Gastroesophageal sphincter (tissue), 4 donors: ENCODE measurements at regions not wholly inside any gene's neighbourhood (a gene's known extent, or its start where the extent isn't known, plus 50 kb on each side); places are given as distances from the start of the nearest gene placed in this dataset.

Experiments
- ATAC-seq: fragments of 150-250 bp; one replicate; pipeline ENCODE4 v1.9.1; 2016; ENCODE audit warnings: mild to moderate bottlenecking, moderate library complexity
- H3K27ac ChIP-seq, 4 donors: fragments of 200-600 bp; sonication (generic) in 3 of 4; 1 replicate in 3 of 4; 2 replicates in 1 of 4; pipeline ENCODE4 v1.5.1; 2016 to 2019
- H3K27me3 ChIP-seq: fragments of 200-600 bp; sonication (generic); one replicate; pipeline ENCODE4 v1.5.1; 2019
- H3K36me3 ChIP-seq, 2 donors: fragments of 200-600 bp; sonication (generic); one replicate each; pipeline ENCODE4 v1.5.1; 2019; ENCODE audit warnings: control low read depth in 1 of 2
- H3K4me1 ChIP-seq, 3 donors: fragments of 200-600 bp; sonication (generic); 1 replicate in 2 of 3; 2 replicates in 1 of 3; pipeline ENCODE4 v1.5.1; 2016 to 2019; ENCODE audit warnings: control low read depth in 2 of 3
- H3K4me3 ChIP-seq, 2 donors: fragments of 200-600 bp; sonication (generic); one replicate each; pipeline ENCODE4 v1.5.1; 2019; ENCODE audit warnings: mild to moderate bottlenecking in 1 of 2, moderate library complexity in 1 of 2
- H3K9me3 ChIP-seq, 3 donors: fragments of 200-600 bp; sonication (generic); one replicate each; pipeline ENCODE4 v1.5.1; 2017 to 2019; ENCODE audit warnings: control low read depth in 2 of 3
- CTCF ChIP-seq, 4 experiments: fragments of 200-600 bp in 2 of 4; fragments of 450-650 bp in 2 of 4; sonication (generic) in 1 of 4; IDR thresholded peaks; one replicate each; pipeline ENCODE4 v1.5.1; 2017 to 2019; ENCODE audit warnings: antibody characterized with exemption in 4 of 4, mild to moderate bottlenecking in 2 of 4, moderate library complexity in 2 of 4
- EP300 ChIP-seq: sonication (generic); formaldehyde crosslinking; IDR thresholded peaks from one replicate; pipeline ENCODE4 v1.6.1; 2017; ENCODE audit warnings: antibody characterized with exemption, mild to moderate bottlenecking
- POLR2A ChIP-seq, 2 donors: fragments of 450-650 bp; IDR thresholded peaks; one replicate each; pipeline ENCODE4 v1.6.1; 2017; ENCODE audit warnings: antibody characterized with exemption in 2 of 2, mild to moderate bottlenecking in 2 of 2, moderate library complexity in 1 of 2
- POLR2AphosphoS5 ChIP-seq: sonication (generic); formaldehyde crosslinking; IDR thresholded peaks from one replicate; pipeline ENCODE4 v1.6.1; 2017; ENCODE audit warnings: antibody characterized with exemption
- WGBS, 2 donors: methylation state at CpG; one replicate each; pipeline ENCODE4 v1.1.5; 2018; ENCODE audit warnings: low coverage in 1 of 2; 5-methylcytosine and 5-hydroxymethylcytosine counted together

DNA sequence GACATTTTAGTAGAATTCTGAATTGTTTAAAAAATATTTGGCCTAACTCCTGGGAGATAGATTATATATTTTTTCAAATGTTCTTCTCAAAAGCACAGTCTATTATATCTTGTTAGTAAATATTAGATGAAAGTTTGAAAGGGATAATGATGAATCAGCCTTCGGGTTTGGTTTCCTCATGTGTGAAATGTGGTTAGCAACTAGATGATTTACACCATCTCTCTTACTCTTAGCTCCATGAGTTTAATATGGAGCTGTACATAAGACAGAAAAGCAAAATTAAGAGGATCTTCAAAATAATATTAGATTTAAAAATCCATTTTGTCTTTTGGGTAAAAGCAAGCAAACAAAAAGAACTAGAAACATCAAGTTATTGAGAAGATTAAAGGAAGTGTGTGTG is 120.8 kb upstream of the SFRP2 start:
- no peaks in the 10 kb centered on the region for H3K36me3 ChIP-seq
- no peak for ATAC-seq
- WGBS, 2 donors: 56 to 60% methylated on average over 1 of the region's 1 CpG

GRCh38 chr4:153906231-153906630 is 117.3 kb upstream of the SFRP2 start:
- TF ChIP-seq POLR2A (IDR thresholded peaks at IDR 0.05) (no peak), POLR2AphosphoS5 (no peak), EP300 (no peak), CTCF (IDR thresholded peaks at IDR 0.05) (no peak)
- no peaks in the 10 kb centered on the region for H3K36me3 ChIP-seq
- H3K4me1 ChIP-seq: no peaks in the 10 kb centered on the region
- H3K27me3 ChIP-seq: no peaks in the 10 kb centered on the region
- no peaks in the 10 kb centered on the region for H3K9me3 ChIP-seq
- no peak for ATAC-seq
- no peak overlapping the region for H3K27ac ChIP-seq
- H3K4me3 ChIP-seq: no peak overlapping the region

More for the DNA sequence above, 120.8 kb upstream of the SFRP2 start:
- no peaks in the 10 kb centered on the region for H3K9me3 ChIP-seq
- H3K27me3 ChIP-seq: no peaks in the 10 kb centered on the region
- H3K4me3 ChIP-seq: no peak overlapping the region
- no peaks in the 10 kb centered on the region for H3K4me1 ChIP-seq
- TF ChIP-seq CTCF (IDR thresholded peaks at IDR 0.05) (no peak), POLR2AphosphoS5 (no peak), EP300 (no peak), POLR2A (IDR thresholded peaks at IDR 0.05) (no peak)
- no peak overlapping the region for H3K27ac ChIP-seq

GRCh38 chr4:153905231-153905630 is 116.3 kb upstream of the SFRP2 start:
- TF ChIP-seq EP300: no peak
- no peak for TF ChIP-seq POLR2A (IDR thresholded peaks at IDR 0.05)
- TF ChIP-seq CTCF (IDR thresholded peaks at IDR 0.05): no peak
- TF ChIP-seq POLR2AphosphoS5: no peak
- Histone ChIP-seq H3K27me3 (no peaks in the 10 kb centered on the region), H3K9me3 (no peaks in the 10 kb centered on the region), H3K36me3 (no peaks in the 10 kb centered on the region), H3K4me1 (no peaks in the 10 kb centered on the region), H3K4me3 (no peak overlapping the region), H3K27ac (no peak overlapping the region)
- WGBS, 2 donors: 76 to 80% methylated on average over 7 of the region's 7 CpGs
- ATAC-seq: no peak

GRCh38 chr4:153904011-153904410 is 115.1 kb upstream of the SFRP2 start:
- no peak overlapping the region for H3K27ac ChIP-seq
- H3K27me3 ChIP-seq: no peaks in the 10 kb centered on the region
- no peak for TF ChIP-seq CTCF (IDR thresholded peaks at IDR 0.05)
- no peak for TF ChIP-seq POLR2AphosphoS5
- TF ChIP-seq POLR2A (IDR thresholded peaks at IDR 0.05): no peak
- no peak for TF ChIP-seq EP300
- H3K36me3 ChIP-seq: no peaks in the 10 kb centered on the region
- no peaks in the 10 kb centered on the region for H3K4me1 ChIP-seq
- ATAC-seq: no peak
- WGBS, 2 donors: 65 to 88% methylated on average over 5 of the region's 5 CpGs
- no peaks in the 10 kb centered on the region for H3K9me3 ChIP-seq
- H3K4me3 ChIP-seq: no peak overlapping the region

DNA sequence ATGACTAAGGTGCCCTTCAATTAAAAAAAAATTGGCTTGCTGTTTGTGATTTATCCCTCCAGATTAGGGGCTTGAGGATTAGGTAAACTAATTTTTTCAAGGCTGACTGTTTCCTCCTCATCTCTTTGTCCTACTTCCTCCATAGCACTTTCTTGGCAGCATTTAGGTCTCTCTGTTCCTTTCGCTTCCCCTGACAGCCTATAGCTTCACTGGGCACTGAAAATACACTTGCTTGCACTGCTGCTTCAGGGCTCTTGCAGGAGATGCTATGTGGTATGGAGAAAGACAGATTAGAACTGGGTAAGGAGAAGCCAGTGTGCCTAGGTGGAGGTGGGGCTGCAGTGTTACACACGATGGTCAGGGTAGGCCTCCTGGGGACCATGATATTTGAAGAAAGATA is 112.3 kb upstream of the SFRP2 start:
- H3K36me3 ChIP-seq: no peaks in the 10 kb centered on the region
- no peaks in the 10 kb centered on the region for H3K9me3 ChIP-seq
- no peak overlapping the region for H3K27ac ChIP-seq
- H3K4me1 ChIP-seq: no peaks in the 10 kb centered on the region
- ATAC-seq: no peak
- WGBS, 2 donors: 88 to 100% methylated on average over 1 of the region's 2 CpGs
- TF ChIP-seq POLR2A (IDR thresholded peaks at IDR 0.05) (no peak), EP300 (no peak)
- H3K4me3 ChIP-seq: no peak overlapping the region
- H3K27me3 ChIP-seq: no peaks in the 10 kb centered on the region

- Histone ChIP-seq H3K27ac (no peak overlapping the region), H3K4me1 (no peaks in the 10 kb centered on the region), H3K27me3 (no peaks in the 10 kb centered on the region), H3K9me3 (no peaks in the 10 kb centered on the region), H3K36me3 (no peaks in the 10 kb centered on the region), H3K4me3 (no peak overlapping the region)
- TF ChIP-seq POLR2AphosphoS5: no peak
- WGBS, 2 donors: 73 to 77% methylated on average over 5 to 6 of the region's 6 CpGs
- no peak for ATAC-seq
These were observed 111.5 kb upstream of the SFRP2 start for GRCh38 chr4:153900426-153900825.
